ENCODE measurements at regions not wholly inside any gene's neighbourhood (a gene's known extent, or its start where the extent isn't known, plus 50 kb on each side); places are given as distances from the start of the nearest gene placed in this dataset.

DNA sequence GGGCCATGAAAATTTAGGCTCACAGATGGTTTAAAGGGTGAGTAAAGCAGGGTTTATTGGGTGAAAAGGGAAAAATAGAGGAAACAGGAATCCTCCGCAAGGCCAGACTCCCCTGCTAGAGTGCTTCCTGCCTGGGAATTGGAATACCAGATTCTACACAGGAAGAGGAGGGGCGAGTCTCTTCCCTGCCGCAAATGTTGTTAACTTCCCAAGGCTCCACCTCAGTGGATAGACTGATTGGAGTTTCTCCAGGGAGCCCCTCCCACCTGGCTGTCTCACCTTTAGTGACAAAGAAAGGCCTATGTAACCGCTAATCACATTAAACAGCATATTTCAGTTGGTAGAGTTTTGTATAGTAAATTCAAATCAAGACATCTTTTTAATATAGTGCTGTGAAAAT, 1450.1 kb downstream of the KCNT2 start:
- dilution Hi-C loops (cut with MboI; ENCODE audit: extremely low pct_ligation_motif_present, low sequenced_read_pairs) (no loop called here), intact Hi-C loops (cut with micrococcal nuclease) (no loop called here)
- DNase-seq (ENCODE audit: low read depth, low spot score), result no peak
- CTCF ChIA-PET, result no interaction called here
- Histone ChIP-seq H3K27ac (ENCODE audit: insufficient read depth, low read depth, low read length) (no peak overlapping the region), H3K9me3 (replicated peaks; ENCODE audit: control insufficient read depth, insufficient read depth, low read length) (no peaks in the 10 kb centered on the region), H3K4me3 (replicated peaks in 1 of 3; ENCODE audit: insufficient read depth in 1 of 3, low read depth in 1 of 3, low read length in 3 of 3) (no peak overlapping the region), H3K27me3 (ENCODE audit: control insufficient read depth in 2 of 2, insufficient read depth in 2 of 2, low read length in 2 of 2) (no peaks in the 10 kb centered on the region), H3K9ac (replicated peaks; ENCODE audit: extremely low read depth, insufficient read depth, low read length) (no peak overlapping the region), H3K36me3 (ENCODE audit: control insufficient read depth in 2 of 2, extremely low read depth in 1 of 2, insufficient read depth in 2 of 2, low read length in 2 of 2) (no peaks in the 10 kb centered on the region), H3K4me1 (ENCODE audit: control insufficient read depth, extremely low read depth, insufficient read depth, low read length) (no peaks in the 10 kb centered on the region), H4K20me1 (replicated peaks; ENCODE audit: control insufficient read depth, extremely low read depth, insufficient read depth, low read length) (no peaks in the 10 kb centered on the region), H3K9me1 (replicated peaks; ENCODE audit: control insufficient read depth, extremely low read depth, insufficient read depth, low read length) (no peaks in the 10 kb centered on the region), H3K4me2 (ENCODE audit: insufficient read depth, low read length) (no peak overlapping the region), H2AFZ (ENCODE audit: low read depth, low read length) (no peak overlapping the region), H3K79me2 (ENCODE audit: control insufficient read depth, insufficient read depth, low read length) (no peaks in the 10 kb centered on the region)
- TF ChIP-seq POLR2A (IDR thresholded peaks at IDR 0.05; ENCODE audit: low read depth, low read length) (no peak), FOS (IDR thresholded peaks at IDR 0.05; ENCODE audit: borderline replicate concordance, insufficient read depth, low read length) (no peak), CTCF (IDR thresholded peaks at IDR 0.05; ENCODE audit: extremely low read depth in 1 of 2, insufficient read depth in 1 of 2, low read depth in 1 of 2, low read length in 2 of 2) (no peak), MAX (IDR thresholded peaks at IDR 0.05; ENCODE audit: insufficient read depth, insufficient read length) (no peak), GATA2 (IDR thresholded peaks at IDR 0.05; ENCODE audit: insufficient read depth, insufficient read length, low read depth, low read length) (no peak), JUN (IDR thresholded peaks at IDR 0.05; ENCODE audit: borderline replicate concordance, insufficient read depth, insufficient read length, low read depth) (no peak), EZH2 (IDR thresholded peaks at IDR 0.05; ENCODE audit: borderline replicate concordance, low read depth, low read length, severe bottlenecking) (no peak), POLR2AphosphoS5 (IDR thresholded peaks at IDR 0.05; ENCODE audit: insufficient read depth, low read depth, low read length) (no peak), MYC (IDR thresholded peaks at IDR 0.05; ENCODE audit: low read depth, low read length) (no peak)
- BruUV-seq (replicated peaks), result no TSS peak
- POLR2A ChIA-PET, result no interaction called here
- no peak for FAIRE-seq
